Esophagus muscularis mucosa (tissue), 4 donors: ENCODE measurements at regions not wholly inside any gene's neighbourhood (a gene's known extent, or its start where the extent isn't known, plus 50 kb on each side); places are given as distances from the start of the nearest gene placed in this dataset.

Source experiments
- DNase-seq: peaks from one replicate; pipeline ENCODE4 v3.0.0-alpha.2; 2017; ENCODE audit errors: extremely low spot score
- H3K27ac ChIP-seq, 4 donors: fragments of 200-600 bp; sonication (generic); replicated peaks in 1 of 4; 1 replicate in 3 of 4; 2 replicates in 1 of 4; pipeline ENCODE4 v1.5.1; 2016 to 2019; ENCODE audit warnings: mild to moderate bottlenecking in 1 of 4
- H3K27me3 ChIP-seq, 4 donors: fragments of 200-600 bp; sonication (generic); one replicate each; pipeline versions ENCODE4 v1.5.1 to v1.6.0; 2016 to 2019
- H3K36me3 ChIP-seq, 4 donors: fragments of 200-600 bp; sonication (generic); one replicate each; pipeline ENCODE4 v1.5.1; 2016 to 2019
- H3K4me1 ChIP-seq, 4 donors: fragments of 200-600 bp; sonication (generic); one replicate each; pipeline ENCODE4 v1.5.1; 2016 to 2019
- H3K4me3 ChIP-seq, 4 donors: fragments of 200-600 bp; sonication (generic); 1 replicate in 2 of 4; 2 replicates in 2 of 4; pipeline ENCODE4 v1.5.1; 2016 to 2019; ENCODE audit warnings: mild to moderate bottlenecking in 4 of 4, moderate library complexity in 1 of 4
- H3K9me3 ChIP-seq, 4 donors: fragments of 200-600 bp; sonication (generic); 1 replicate in 3 of 4; 2 replicates in 1 of 4; pipeline ENCODE4 v1.5.1; 2016 to 2019
- CTCF ChIP-seq, 3 experiments: fragments of 200-600 bp in 2 of 3; fragments of 450-650 bp in 1 of 3; sonication (generic) in 2 of 3; IDR thresholded peaks; one replicate each; pipeline ENCODE4 v1.5.1; 2017 to 2019; ENCODE audit warnings: antibody characterized with exemption in 3 of 3, mild to moderate bottlenecking in 2 of 3, moderate library complexity in 1 of 3
- EP300 ChIP-seq: sonication (generic); formaldehyde crosslinking; IDR thresholded peaks from one replicate; pipeline ENCODE4 v1.6.1; 2017; ENCODE audit warnings: antibody characterized with exemption
- POLR2A ChIP-seq: fragments of 450-650 bp; IDR thresholded peaks from one replicate; pipeline ENCODE4 v1.6.1; 2017; ENCODE audit warnings: antibody characterized with exemption, moderate library complexity, mild to moderate bottlenecking, low read depth
- POLR2AphosphoS5 ChIP-seq, 2 donors: sonication (generic); formaldehyde crosslinking; IDR thresholded peaks; one replicate each; pipeline ENCODE4 v1.6.1; 2017; ENCODE audit warnings: antibody characterized with exemption in 2 of 2
- WGBS: methylation state at CpG from one replicate; pipeline ENCODE4 v1.1.5; 2018; 5-methylcytosine and 5-hydroxymethylcytosine counted together
- intact Hi-C: fragments of 100-400 bp; cut with DNase I; formaldehyde crosslinking; loops from one replicate; pipeline ENCODE4 v1.15.1; 2023

DNA sequence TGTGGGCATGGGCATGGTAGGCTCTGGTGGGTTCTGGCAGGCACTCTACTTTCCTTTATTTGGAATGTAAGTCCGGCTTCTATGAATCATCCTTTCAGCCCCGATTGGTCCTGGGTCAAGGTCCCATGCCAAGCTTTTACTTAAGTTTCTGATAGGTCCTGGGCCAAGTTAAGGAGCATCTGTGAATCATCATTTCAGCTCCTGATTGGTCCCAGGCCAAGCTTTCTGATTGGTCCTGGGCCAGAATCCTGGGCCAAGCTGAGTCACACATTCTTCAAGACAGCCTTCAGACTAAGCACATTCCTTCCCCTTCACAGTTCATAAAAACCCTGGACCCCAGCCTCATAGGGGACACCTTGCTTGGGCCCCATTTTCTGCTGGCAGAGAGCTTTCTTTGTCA is 231.0 kb upstream of the EYS start:
- intact Hi-C loops, result no loop called here
- Histone ChIP-seq H3K27me3 (no peaks in the 10 kb centered on the region), H3K4me3 (no peak overlapping the region), H3K4me1 (no peaks in the 10 kb centered on the region), H3K9me3 (no peaks in the 10 kb centered on the region), H3K27ac (no peak overlapping the region), H3K36me3 (no peaks in the 10 kb centered on the region)
- DNase-seq, result no peak
- TF ChIP-seq CTCF (IDR thresholded peaks at IDR 0.05), result no peak
- TF ChIP-seq EP300, result no peak
- TF ChIP-seq POLR2A, result no peak
- TF ChIP-seq POLR2AphosphoS5 (IDR thresholded peaks at IDR 0.05), result no peak
- WGBS, result 36% methylated on average over 2 of the region's 2 CpGs

DNA sequence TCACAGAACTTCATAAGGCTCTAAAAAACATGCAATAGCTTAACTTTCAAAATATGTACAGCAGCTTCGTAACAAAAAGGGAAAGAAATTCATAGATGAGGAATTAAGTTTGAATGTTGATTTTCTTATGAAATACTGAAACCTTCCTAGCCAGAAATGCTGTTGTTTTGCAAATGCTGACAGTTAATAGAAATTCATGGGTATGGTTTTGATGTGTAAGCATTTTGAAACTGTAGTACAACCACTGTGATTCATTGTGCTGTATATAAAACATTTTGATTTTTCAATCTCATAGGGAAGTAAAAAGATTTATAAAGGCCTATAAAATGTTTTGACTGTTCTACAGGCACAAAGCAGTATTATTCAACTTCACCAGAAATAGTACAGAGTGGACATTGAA is 228.4 kb upstream of the EYS start:
- H3K27me3 ChIP-seq, result no peaks in the 10 kb centered on the region
- H3K36me3 ChIP-seq, result no peaks in the 10 kb centered on the region
- WGBS, result 97% methylated on average over 1 of the region's 1 CpG
- TF ChIP-seq POLR2AphosphoS5 (IDR thresholded peaks at IDR 0.05) (no peak), EP300 (no peak), CTCF (IDR thresholded peaks at IDR 0.05) (no peak), POLR2A (no peak)
- no peak overlapping the region for H3K4me3 ChIP-seq
- no peak for DNase-seq
- intact Hi-C loops, result no loop called here
- no peaks in the 10 kb centered on the region for H3K4me1 ChIP-seq
- H3K27ac ChIP-seq, result no peak overlapping the region
- H3K9me3 ChIP-seq, result no peaks in the 10 kb centered on the region

DNA sequence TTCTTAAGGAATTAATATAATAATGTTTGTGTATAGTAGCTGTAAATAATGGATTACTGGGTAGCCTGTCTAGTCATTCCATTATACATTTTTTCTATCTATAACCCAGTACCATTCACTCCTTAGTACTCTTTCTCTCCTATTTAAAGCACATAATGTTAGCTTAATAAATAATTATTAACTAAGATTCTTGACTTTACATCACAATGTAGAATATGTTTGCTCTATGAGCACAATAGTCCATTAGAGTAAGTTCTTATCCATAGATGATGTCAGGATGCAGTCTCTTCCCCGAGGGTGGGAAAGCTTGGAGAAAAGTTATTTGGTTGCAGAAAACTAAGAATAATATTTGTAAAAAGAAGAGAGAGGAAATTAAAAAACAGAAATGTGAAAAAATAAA is 226.4 kb upstream of the EYS start:
- no peaks in the 10 kb centered on the region for H3K4me1 ChIP-seq
- no peaks in the 10 kb centered on the region for H3K27me3 ChIP-seq
- H3K36me3 ChIP-seq, result no peaks in the 10 kb centered on the region
- intact Hi-C loops, result no loop called here
- WGBS, result 72% methylated on average over 1 of the region's 1 CpG
- no peak overlapping the region for H3K27ac ChIP-seq
- H3K9me3 ChIP-seq, result no peaks in the 10 kb centered on the region
- H3K4me3 ChIP-seq, result no peak overlapping the region
- TF ChIP-seq POLR2AphosphoS5 (IDR thresholded peaks at IDR 0.05) (no peak), POLR2A (no peak)
- DNase-seq, result no peak

DNA sequence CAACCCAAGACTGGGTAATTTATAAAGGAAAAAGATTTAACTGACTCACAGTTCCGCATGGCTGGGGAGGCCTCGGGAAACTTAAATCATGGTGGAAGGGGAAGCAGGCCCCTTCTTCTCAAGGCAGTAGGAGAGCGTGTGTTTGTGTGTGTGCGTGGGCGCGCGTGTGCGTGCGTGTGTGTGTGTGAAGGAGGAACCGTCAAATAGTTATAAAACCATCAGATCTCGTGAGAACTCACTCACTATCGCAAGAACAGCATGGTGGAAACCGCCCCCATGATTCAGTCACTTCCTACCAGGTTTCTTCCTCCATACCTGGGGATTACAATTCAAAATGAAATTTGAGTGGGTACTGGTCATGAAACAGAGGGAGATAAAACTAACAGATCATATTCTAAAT is 220.1 kb upstream of the EYS start:
- Histone ChIP-seq H3K36me3 (no peaks in the 10 kb centered on the region), H3K27me3 (no peaks in the 10 kb centered on the region), H3K9me3 (no peaks in the 10 kb centered on the region), H3K4me3 (no peak overlapping the region), H3K4me1 (no peaks in the 10 kb centered on the region), H3K27ac (no peak overlapping the region)
- DNase-seq, result no peak
- WGBS, result 96% methylated on average over 13 of the region's 13 CpGs
- TF ChIP-seq EP300 (no peak), POLR2A (no peak), CTCF (IDR thresholded peaks at IDR 0.05) (no peak), POLR2AphosphoS5 (IDR thresholded peaks at IDR 0.05) (no peak)
- intact Hi-C loops, result no loop called here

DNA sequence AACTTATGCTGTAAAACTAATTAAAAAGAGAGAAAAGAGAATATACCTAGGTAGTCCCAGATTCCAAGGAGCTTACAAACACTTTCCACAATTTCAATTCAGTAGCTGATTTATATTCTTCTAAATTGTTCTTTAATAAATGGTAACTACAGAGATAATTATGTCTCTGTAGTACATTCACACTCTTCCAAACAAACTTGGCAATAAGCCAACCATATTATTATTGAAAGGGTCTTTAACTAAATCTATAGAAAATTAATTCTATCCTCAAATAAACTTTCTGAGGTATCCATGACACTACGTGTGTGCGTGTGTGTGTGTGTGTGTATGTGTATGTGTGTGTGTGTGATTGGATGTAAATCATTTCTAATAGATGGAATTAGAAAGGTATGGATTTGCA is 217.4 kb upstream of the EYS start:
- TF ChIP-seq POLR2A (no peak), POLR2AphosphoS5 (IDR thresholded peaks at IDR 0.05) (no peak), CTCF (IDR thresholded peaks at IDR 0.05) (no peak)
- no peak for DNase-seq
- Histone ChIP-seq H3K27ac (no peak overlapping the region), H3K9me3 (no peaks in the 10 kb centered on the region), H3K4me1 (no peaks in the 10 kb centered on the region), H3K36me3 (no peaks in the 10 kb centered on the region), H3K4me3 (no peak overlapping the region), H3K27me3 (no peaks in the 10 kb centered on the region)
- 58% methylated on average over 2 of the region's 2 CpGs for WGBS
- intact Hi-C loops, result no loop called here
